ENCODE measurements at regions not wholly inside any gene's neighbourhood (a gene's known extent, or its start where the extent isn't known, plus 50 kb on each side); places are given as distances from the start of the nearest gene placed in this dataset.

- no peak for FAIRE-seq
Measured at GRCh38 chr12:88985011-88985410, 367.3 kb downstream of the DUSP6 start.

- FAIRE-seq, result no peak
Measured at GRCh38 chr12:88982694-88983093, 369.6 kb downstream of the DUSP6 start.

- FAIRE-seq, result no peak
Measured at GRCh38 chr12:88977115-88977514, 375.2 kb downstream of the DUSP6 start.

DNA sequence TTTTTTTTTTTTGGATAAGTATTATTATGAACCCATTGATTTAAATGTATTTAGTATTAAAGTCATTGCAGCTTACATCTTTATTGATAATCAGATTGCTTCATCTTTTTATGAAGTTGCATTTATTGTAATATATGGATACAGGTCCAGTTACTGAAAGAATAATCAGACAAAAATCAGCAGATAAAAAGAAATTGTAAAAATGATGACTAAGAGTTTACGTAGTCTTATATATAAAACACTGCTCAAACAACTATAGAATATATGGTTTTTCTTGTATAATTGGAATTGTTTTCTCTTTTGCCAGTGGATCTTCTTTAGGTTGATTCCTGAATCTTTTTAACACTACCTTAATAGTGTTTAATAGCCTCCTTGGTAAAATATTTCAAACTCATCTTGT lies 378.3 kb downstream of the DUSP6 start:
- FAIRE-seq, result no peak

- FAIRE-seq, result no peak
Measured at GRCh38 chr12:88970740-88971139, 381.6 kb downstream of the DUSP6 start.

DNA sequence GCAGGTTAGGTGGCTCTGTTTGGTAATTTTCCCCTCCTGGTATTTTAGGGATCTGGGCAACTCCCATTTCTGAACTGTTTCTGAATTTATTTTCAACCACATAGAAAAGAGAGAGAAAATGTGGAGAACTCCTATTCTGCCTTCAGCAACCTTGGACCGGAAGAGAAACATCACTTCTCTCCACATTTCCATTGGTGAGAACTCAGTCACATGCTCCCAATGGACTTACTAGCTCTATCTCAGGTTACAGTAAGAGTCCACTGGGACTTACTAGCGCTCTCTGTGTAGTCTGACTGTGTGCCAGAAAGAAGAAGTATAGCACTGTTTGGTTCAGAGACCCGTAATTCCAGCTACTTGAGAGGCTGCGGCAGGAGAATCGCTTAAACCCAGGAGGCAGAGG lies 383.2 kb downstream of the DUSP6 start:
- FAIRE-seq, result no peak

- FAIRE-seq, result no peak
Measured at GRCh38 chr12:88960213-88960878, 380.1 kb upstream of the KITLG start.

- no peak for FAIRE-seq
Measured at GRCh38 chr12:88958946-88959345, 378.7 kb upstream of the KITLG start.

GRCh38 chr12:88958153-88958552 lies 377.9 kb upstream of the KITLG start:
- no peak for FAIRE-seq

DNA sequence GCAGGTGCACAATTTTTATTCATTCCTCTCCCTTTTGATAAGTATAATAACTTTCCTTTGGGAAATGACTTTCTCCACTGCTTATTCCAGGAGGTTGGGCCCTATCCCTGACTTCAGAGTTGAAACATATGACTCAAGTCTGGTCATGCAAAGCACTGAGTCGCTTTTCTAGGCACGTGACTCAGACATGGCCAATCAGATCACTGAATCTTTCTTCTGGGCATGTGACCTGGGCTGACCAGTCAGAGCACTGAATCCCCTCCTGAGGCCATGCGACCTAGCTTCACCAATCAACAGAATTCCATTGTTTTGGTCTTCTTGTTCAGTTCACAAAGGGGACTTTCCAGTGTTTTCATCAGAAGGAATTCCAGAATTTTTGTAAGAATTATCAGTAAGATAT lies 377.1 kb upstream of the KITLG start:
- no peak for FAIRE-seq

DNA sequence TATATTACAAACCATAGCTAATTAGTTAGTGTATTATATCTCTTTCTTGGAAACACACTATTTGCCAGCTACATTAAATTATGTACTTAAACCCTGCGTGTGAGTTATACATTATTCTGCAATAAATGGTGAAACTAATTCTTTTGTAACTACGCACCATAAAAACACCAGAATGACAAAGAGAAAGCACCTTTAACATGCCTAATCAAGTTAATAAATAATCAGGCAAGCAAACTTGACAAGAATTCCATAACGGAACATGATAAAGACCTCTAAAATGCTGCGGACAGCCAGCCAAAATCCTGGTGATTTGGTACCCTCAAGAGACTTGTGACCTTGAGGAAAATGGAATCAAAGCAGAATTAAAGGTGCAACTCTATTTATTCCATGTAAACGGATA lies 375.3 kb upstream of the KITLG start:
- no peak for FAIRE-seq

DNA sequence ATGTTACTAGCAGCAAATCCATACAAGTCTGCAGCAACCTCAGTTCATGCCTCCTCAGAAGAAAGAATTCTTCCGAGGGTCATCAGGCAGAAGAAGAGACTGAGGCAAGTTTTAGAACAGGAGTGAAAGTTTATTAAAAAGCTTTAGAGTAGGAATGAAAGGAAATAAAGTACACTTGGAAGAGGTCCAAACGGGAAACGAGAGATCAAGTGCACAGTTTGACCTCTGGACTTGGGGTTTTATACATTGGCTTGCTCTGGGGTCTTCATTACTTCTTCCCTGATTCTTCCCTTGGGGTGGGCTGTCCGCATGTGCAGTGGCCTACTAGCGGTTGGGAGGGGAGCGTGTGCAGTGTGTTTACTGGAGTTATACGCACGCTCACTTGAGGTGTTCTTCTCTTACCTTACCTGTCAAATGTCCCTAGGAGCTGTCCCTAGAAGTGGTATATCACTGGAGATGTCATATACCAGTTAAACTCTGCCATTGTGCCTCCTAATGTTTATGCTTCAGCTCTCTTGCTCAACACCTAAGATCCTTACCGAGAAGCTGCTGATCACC lies 372.8 kb upstream of the KITLG start:
- FAIRE-seq, result no peak

- FAIRE-seq, result no peak
Measured at GRCh38 chr12:88952562-88952942, 372.3 kb upstream of the KITLG start.

DNA sequence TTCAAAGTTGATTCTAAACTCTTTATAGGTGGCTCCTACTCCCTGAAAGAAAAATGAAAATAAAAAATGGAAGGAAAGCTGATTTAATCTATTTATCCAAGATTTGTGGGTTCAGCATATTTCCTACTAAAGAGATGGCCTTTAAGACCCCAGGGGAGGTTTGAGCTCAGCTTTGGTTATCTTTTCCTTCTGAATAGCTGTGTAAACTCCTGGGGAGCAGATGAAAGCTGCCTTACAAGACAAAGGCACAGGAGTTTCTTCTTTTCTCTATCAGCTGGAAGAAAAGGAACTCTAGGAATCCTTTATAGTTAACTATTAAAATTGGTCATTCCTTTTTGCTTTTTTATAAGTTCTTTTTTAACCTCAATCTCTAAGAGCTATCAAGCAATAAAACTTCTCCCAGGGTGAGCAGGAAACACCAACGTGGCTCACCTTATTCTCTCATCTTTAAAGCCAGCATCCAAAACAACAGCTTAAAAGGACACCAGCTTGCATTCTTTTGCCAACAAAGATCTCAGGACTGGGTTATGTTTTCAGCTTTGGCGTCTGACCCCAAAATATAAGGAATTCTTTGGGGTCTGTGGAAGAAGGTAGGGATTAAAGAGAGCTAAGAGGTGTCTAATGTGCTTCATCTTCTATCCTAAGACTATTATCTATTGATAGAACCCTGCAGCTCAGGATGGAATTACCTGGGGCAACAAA lies 371.7 kb upstream of the KITLG start:
- FAIRE-seq, result no peak

- no peak for FAIRE-seq
Measured at GRCh38 chr12:88951177-88951576, 370.9 kb upstream of the KITLG start.

DNA sequence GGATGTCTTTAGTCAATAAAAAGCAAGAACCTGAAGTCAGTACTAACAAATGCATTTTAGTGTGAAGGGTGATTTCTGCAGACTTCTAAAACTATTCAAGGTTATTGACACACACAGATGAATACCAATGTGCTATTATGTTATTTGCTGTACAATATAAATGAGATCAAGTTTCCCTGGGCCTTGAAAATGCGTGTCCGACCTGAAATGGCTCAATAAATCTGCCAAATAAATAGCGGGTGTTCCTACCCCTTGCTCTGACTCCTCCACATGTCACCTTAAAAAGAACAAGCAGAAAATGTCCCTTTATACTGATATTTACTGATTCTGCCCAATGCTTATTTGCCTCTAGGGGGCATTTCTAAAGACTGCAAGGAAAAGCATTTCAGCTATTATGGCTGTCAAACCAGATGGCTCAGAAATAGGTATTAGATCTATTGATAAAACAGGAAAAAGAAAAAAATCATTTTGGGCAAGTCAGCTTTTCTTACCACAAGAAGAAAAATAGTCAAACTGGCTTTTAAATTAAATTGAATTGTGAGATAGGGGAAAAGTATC lies 367.3 kb upstream of the KITLG start:
- FAIRE-seq, result no peak

GRCh38 chr12:88946372-88946997 lies 366.2 kb upstream of the KITLG start:
- FAIRE-seq, result no peak

- FAIRE-seq, result no peak
Measured at GRCh38 chr12:88945051-88945732, 364.9 kb upstream of the KITLG start.

- FAIRE-seq, result no peak
Measured at GRCh38 chr12:88944397-88944796, 364.1 kb upstream of the KITLG start.

DNA sequence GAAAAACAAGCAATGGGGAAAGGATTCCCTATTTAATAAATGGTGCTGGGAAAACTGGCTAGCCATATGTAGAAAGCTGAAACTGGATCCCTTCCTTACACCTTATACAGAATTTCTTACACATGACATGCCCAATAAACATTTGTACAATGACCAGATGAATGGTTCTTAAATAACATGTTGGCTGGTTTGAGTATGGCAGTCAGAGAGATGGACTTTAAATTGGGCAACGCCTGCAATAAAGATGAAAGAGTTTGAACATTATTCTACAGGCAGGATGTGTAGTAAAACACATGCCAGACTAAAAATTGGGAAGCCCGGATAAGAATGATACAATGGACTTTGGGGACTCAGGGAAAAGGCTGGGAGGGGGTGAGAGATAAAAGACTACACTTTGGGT lies 360.6 kb upstream of the KITLG start:
- FAIRE-seq, result no peak

DNA sequence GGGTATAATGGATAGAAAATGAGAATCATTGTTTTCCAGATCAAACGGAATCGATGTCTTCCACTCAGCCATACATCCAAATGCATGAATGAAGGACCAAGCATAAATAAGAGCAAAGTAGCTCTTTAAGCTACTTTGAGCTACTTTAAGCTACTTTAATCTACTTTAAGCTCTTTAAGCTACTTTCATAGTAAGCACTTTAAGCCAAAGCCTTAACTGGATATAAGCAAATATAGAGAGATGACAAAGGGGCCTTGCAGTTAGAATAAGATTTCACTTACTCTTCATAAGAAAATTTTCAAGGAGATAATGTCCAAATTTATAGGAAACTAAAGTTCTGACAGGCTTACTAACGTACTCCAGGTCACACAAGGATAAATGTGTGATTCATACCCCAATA lies 355.6 kb upstream of the KITLG start:
- FAIRE-seq, result no peak

DNA sequence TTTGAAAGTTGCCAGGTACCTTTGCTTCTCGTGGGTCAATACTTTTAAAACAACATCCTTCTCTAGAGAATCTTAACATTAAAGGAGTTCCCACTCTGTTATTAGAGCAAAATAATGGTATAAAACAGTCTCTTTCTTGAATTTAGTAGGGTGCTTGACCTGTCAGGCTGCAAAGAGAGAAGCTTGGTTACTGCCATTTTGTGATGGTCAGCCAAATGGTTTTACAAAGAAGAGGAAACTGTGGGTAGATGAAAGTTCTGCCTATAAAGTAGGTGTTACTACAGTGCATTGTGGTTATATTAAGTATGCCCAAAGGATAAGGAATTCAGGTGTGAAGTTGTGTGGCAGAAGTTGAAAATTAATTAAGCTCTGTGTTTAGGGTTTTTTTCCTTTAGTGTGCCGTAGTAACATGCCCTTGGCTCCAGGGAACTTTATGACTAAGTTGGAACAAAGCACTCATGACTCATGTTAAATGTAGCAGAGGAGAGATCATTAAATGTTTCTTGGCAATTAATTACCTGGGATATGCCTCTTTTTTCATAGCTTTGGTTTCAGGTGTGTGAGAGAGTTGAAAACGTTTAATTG lies 354.0 kb upstream of the KITLG start:
- no peak for FAIRE-seq

DNA sequence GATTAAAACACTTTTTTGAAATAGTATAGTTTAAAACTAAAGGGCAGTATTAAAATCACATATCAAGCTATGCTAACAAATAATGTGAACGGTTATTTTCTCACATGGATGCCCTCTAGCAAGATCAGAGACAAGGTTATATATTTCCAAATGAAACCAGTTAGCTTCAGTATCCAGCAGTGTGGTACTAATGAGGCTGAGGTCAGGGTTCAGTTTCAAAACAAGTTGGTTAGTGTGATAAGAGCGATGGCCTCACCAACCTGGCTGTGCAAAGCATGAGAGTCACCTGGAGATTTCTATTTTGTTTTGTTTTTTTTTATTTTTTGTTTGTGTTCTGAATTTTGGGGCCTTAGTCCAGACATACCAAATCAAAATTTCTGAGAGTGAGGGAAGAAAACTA lies 352.2 kb upstream of the KITLG start:
- no peak for FAIRE-seq
